ENCODE measurements at regions not wholly inside any gene's neighbourhood (a gene's known extent, or its start where the extent isn't known, plus 50 kb on each side); places are given as distances from the start of the nearest gene placed in this dataset.
"Not testable (repeated sequence)": the region's sequence is repeated elsewhere in the genome, so short reads cannot be mapped to it uniquely, and the experiment has no call there.

GRCh38 chr7:65133087-65133486 lies 126.6 kb upstream of the ERV3-1 start:
- not testable (repeated sequence) for TF ChIP-seq CTCF, POLR2A, POLR2AphosphoS5 (IDR thresholded peaks at IDR 0.05)

Data from breast epithelium (tissue), 3 donors.